Astrocyte (in vitro differentiated cells and primary cell): ENCODE measurements at regions not wholly inside any gene's neighbourhood (a gene's known extent, or its start where the extent isn't known, plus 50 kb on each side); places are given as distances from the start of the nearest gene placed in this dataset.

Experiments used
- EZH2 ChIP-seq: IDR thresholded peaks from 2 replicates; pipeline ENCODE4 v1.6.1; 2012; ENCODE audit warnings: mild to moderate bottlenecking, low read length, inconsistent platforms; ENCODE audit not compliant: insufficient read depth
- TF ChIP-seq, protein P1 (sequence below): IDR thresholded peaks from 2 replicates; pipeline ENCODE4 v1.5.1; 2011; ENCODE audit warnings: low read depth, mild to moderate bottlenecking, inconsistent platforms, low read length, moderate library complexity; ENCODE audit not compliant: insufficient read depth

DNA sequence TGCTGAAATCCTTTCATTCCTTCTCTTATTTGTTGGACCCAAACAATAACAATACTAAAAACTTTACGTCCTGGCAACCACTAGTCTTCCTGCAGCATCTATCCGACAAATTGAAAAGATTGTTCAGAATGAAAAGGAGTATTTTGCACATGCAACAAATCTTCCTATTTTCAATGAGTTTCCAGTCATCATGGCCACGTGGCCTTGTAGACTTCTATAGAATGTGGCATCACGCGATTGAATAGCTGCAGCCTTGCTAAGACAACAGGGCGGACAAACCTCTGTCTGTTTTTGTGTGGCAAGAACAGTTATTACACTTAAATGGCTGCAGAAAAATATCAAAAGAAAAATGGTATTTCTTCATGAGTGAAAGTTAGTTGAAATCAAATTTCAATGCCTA lies 297.9 kb upstream of the LCORL start:
- TF ChIP-seq, protein P1, sequence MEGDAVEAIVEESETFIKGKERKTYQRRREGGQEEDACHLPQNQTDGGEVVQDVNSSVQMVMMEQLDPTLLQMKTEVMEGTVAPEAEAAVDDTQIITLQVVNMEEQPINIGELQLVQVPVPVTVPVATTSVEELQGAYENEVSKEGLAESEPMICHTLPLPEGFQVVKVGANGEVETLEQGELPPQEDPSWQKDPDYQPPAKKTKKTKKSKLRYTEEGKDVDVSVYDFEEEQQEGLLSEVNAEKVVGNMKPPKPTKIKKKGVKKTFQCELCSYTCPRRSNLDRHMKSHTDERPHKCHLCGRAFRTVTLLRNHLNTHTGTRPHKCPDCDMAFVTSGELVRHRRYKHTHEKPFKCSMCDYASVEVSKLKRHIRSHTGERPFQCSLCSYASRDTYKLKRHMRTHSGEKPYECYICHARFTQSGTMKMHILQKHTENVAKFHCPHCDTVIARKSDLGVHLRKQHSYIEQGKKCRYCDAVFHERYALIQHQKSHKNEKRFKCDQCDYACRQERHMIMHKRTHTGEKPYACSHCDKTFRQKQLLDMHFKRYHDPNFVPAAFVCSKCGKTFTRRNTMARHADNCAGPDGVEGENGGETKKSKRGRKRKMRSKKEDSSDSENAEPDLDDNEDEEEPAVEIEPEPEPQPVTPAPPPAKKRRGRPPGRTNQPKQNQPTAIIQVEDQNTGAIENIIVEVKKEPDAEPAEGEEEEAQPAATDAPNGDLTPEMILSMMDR, result no peak
- TF ChIP-seq EZH2, result no peak
